DMS 273 treated with DMSO at 0.1 percent for 48 hours (cell line): ENCODE measurements at regions not wholly inside any gene's neighbourhood (a gene's known extent, or its start where the extent isn't known, plus 50 kb on each side); places are given as distances from the start of the nearest gene placed in this dataset.
A peak's percentile ranks its signal among the peaks of the same experiment; 100 is the strongest.
"Not testable (repeated sequence)": the region's sequence is repeated elsewhere in the genome, so short reads cannot be mapped to it uniquely, and the experiment has no call there.

Source experiments
- DNase-seq: peaks from one replicate; lab custom pipeline; 2025; lab: John Stamatoyannopoulos, UW

GRCh38 chr11:70592641-70593165, 194.4 kb downstream of the CTTN start:
- no peak for DNase-seq

DNA sequence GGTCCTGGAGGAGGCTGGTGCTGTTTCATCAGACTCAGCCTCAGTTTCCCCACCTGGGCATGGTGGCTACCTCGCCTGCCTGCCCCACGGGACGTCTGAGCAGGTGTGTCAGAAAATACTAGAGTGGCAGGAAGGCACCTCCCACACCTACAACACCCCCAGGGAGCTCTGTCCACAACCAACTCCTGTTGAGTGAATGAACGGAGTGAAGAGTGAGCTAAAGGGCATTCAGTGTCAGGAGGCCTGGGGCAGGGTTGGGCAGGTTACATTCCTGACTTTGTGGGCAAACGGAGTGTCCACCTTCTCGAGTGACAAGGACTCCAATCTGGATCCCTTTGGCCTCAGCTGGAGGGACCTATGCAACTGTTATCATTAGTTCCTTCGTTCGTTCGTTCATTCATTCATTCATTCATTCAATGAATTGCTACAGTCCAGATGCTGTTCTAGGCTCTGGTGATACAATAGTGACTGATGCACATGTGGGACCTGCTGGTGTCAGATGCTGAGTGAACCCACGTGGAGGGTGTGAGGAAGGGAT, 195.2 kb downstream of the CTTN start:
- no peak for DNase-seq

- no peak for DNase-seq
These were observed 195.7 kb downstream of the CTTN start for GRCh38 chr11:70594031-70594430.

GRCh38 chr11:70594606-70595005, 196.3 kb downstream of the CTTN start:
- DNase-seq, result no peak

DNA sequence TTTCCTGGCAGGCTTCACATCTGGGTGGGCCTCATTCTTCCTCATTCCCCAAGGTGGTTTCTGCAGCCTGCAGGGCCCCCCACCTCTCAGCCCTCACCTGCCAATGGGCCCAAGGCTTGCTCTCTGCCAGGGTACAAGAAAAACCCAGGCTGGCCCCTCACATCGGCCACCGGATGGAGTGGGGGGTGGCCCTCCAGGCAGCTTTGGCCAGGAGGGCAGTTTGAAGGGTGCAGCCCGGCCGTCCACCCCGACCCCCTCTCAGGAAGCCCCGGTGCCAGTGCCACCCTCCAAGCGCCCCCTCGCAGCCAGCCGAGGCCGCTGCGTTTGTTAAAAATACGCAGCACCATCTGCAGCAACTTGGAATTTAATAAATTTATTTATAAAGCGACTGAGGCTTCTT, 196.7 kb downstream of the CTTN start:
- no peak for DNase-seq

DNA sequence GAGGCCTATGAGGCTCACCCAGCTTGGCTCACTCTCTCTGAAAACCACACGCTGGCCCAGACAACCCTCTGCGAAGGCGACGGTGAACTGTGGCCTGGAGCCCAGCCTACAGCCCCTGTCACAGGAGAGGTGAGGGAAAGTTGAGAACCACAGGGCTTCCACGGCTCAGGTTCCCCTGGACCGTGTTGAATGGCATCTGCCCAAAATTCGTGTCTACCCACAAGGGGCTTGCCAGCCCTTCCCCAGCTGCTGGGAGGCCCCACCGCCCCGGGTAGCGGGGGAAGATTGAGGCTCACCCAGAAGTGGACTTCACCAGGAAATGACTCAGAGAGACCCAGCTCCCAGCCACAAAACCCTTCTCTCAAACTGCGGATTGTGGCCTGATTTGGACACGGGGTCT, 197.1 kb downstream of the CTTN start:
- DNase-seq, result no peak

GRCh38 chr11:70596091-70596490, 197.8 kb downstream of the CTTN start:
- no peak for DNase-seq

GRCh38 chr11:70597006-70597555, 198.8 kb downstream of the CTTN start:
- no peak for DNase-seq

- no peak for DNase-seq
These were observed 199.7 kb downstream of the CTTN start for GRCh38 chr11:70597751-70598625.

DNA sequence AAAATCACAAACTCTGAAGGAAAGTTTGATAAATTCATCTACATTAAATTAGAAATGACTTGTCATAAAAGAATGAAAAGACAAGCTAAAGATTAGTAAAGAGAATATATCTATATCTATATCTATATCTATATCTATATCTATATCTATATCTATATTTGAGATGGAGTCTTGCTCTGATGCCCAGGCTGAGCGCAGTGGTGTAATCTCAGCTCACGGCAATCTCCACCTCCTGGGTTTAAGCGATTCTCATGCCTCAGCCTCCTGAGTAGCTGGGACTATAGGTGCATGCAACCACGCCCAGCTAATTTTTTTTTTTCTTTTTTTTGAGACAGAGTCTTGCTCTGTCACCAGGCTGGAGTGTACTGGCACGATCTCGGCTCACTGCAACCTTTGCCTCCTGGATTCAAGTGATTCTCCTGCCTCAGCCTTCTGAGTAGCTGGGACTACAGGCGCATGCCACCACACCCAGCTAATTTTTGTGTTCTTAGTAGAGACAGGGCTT, 202.6 kb downstream of the CTTN start:
- not testable (repeated sequence) for DNase-seq

- DNase-seq, result no peak
These were observed 203.7 kb downstream of the CTTN start for GRCh38 chr11:70601861-70602538.

GRCh38 chr11:70603114-70603755, 204.9 kb downstream of the CTTN start:
- DNase-seq, result no peak

DNA sequence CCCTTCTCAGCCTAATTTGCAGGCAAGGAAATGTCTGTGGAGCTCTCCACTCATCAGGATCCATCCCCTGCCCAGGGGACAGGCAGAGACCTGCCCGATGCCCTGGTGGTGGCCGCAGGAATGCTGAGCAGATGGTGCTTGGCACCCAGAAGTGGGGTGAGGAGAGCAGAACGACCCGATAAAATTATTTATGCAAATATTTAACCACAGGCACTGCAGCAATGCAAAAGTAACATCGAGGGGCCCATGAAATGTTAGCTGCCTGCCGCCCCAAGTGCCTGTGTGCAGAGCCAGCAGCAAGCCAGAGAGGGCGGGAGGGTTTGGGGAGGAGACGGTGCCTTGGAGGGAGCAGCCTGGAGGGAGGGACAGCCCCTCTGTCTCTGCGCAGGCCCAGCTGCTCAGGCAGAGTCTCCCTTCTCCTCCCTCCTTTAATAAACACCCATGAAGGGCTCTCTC, 205.5 kb downstream of the CTTN start:
- peak; percentile 80 for DNase-seq

DNA sequence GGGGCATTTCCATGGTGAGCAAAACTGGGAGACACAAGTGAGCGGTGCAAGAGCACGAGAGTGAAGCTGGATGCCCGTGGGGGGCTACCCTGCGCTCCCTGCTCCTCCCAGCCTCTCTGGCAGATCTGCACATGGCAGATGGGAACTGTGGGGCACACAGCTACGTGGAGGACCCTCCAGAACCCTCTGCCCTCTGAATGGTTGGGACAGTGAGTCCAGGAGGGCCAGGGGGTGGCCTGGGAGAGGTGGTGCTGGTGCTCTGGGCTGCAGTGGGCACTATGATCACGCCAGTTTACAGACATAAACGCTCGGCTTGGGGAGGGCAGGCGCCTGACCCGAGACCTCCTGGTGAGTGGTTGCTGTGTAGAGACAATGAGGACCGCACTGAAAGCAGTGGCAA, 205.9 kb downstream of the CTTN start:
- DNase-seq, result no peak

DNA sequence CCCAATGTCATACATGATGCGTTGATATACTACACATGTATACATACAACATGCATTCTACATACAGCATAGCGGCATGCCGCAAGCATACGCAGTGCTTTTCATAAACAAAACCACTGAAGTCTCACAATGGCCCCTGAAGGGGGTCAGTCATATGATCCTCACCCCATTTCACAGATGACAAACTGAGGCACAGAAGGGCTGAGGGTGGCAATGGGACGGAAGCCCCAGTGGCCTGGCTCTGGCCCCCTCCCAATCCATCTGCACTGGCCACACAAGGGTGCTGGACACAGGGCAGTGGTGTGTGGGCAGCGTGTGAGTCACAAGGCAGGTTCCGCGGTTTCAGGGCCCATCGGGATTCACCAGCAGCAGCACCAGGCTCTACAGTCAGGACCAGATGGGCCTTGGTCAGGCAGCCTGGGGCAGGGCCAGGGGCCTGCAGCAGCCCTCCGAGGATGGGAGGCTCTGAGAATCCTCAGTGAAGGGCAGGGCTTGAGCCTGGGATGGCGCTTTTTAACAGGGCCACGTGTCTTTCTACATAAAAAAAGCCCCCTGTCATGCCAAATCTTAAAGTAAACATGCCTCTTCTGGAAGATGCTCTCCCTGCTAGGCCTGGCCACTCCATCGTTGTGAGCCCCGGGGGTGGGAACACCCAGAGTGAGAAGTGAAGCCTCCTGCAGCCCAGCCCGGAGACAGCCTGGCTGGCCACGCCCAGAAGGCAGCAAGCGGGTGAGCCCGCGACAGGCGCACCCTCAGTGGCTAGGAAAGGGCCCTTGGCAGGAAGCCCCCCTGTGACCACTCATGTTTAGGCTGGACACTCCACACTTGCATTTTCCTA, 206.5 kb downstream of the CTTN start:
- DNase-seq, result no peak

DNA sequence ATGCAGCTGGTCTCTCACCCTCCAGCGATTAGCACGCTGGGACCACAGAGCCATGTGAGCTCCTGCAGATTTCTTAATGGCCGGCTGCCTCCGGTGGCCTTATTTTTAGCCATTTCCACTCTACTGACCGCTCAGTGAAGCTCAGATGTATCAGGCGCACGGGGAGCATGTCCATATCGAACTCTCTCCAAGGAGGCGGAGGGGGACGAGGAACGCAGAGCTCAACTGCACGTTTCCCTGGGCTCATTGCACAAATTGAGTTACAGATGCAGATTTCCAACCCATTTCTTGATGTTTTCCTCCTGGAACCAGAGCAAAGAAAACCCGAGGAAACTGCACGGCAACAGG, 207.1 kb downstream of the CTTN start:
- DNase-seq, result no peak

DNA sequence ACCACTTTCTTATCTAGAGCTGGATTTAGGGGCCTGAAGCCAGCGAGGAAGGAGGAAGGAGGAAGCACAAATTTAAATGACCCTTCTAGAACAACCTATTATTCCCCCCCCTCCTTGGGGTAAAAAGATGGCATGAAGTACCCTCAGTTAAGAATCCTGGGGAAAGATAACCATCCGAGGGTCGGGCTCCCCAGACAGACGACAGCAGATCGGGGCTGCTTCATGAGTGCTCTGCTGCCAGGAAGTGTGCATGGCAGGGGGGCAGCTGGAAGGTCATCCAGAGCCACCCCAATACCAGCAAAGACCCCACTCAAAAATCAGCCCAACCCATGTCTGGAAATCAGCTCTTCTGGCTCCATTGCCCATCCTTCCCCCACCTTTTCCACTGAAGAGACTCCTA, 207.5 kb downstream of the CTTN start:
- DNase-seq, result no peak

DNA sequence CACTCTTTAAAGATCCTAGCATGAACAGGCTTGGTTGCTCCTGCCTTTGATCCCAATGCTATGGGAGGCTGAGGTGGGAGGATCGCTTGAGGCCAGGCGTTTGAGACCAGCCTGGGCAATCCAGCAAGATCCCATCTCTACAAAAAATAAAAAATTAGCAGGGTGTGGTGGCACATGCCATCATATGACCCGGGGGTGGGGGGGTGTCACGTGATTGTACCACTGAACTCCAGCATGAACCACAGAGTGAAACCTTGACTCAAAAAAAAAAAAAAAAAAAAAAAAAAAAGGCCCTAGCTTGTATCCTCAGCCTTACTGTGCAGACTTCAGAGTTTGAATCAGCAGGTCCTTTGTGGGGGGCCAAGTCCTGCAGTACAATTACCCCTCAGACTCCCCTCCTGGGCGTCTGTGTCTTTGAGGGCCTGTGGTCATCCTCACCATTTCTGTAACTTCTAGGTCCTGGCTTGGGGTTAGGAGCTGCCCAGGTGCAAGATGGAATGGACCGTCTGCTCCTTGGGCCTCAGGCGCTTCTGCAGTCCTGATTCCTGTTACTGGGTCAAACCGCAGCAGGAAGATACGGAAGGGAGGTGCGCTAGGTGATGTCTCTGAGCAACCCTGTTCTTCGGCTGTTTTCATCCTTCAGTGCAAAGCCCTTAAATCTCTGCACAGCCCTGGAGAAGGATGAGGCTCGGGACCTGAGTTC, 208.1 kb downstream of the CTTN start:
- DNase-seq, result no peak

DNA sequence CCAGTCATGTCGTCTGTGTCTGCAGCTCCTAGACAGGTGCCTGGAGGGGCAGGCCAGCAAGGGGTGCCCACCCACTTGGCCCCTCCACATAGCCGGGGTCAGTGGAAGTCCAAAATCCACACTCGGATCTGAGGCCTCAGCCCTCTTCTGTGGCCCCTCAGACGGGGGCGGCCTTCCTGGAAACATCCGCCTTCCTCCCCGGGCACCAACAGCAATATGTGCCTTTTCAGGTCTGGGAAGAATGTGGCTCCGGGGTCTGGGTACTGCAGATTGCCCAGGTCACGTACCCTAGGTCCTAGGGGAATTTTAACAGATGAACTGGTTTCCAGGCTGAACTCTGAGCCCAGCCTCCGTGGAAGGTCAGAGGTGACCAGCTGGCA, 208.6 kb downstream of the CTTN start:
- no peak for DNase-seq

- DNase-seq, result no peak
These were observed 209.2 kb downstream of the CTTN start for GRCh38 chr11:70607561-70607960.
